ENCODE measurements at regions not wholly inside any gene's neighbourhood (a gene's known extent, or its start where the extent isn't known, plus 50 kb on each side); places are given as distances from the start of the nearest gene placed in this dataset.
A peak's percentile ranks its signal among the peaks of the same experiment; 100 is the strongest.

- POLR2A ChIA-PET (ENCODE audit: partially characterized antibody) = no interaction called here
- 83% methylated on average over 1 of the region's 1 CpG; no CpG with 5 or more reads in 1 of the 2 experiments for WGBS, 2 experiments (ENCODE audit: extremely low coverage in 1 of 2, insufficient coverage in 1 of 2, insufficient read length in 1 of 2, insufficient replicate concordance in 2 of 2, low coverage in 1 of 2, low lambda C conversion rate in 2 of 2, missing lambda C conversion rate in 1 of 2)
- CTCF ChIA-PET (ENCODE audit: partially characterized antibody) = no interaction called here
- no peak for TF ChIP-seq RBBP5 (IDR thresholded peaks at IDR 0.05; ENCODE audit: borderline replicate concordance, low read depth, low read length)
- no peak for TF ChIP-seq EP300 (IDR thresholded peaks at IDR 0.05; ENCODE audit: borderline replicate concordance in 1 of 2, low read depth in 2 of 2, low read length in 2 of 2)
- no peak for TF ChIP-seq GABPA (IDR thresholded peaks at IDR 0.05; ENCODE audit: borderline replicate concordance, insufficient read depth, low read length)
- TF ChIP-seq SRF (IDR thresholded peaks at IDR 0.05; ENCODE audit: low read depth, low read length) = no peak
- TF ChIP-seq TBP (IDR thresholded peaks at IDR 0.05; ENCODE audit: low read depth, low read length) = no peak
- TF ChIP-seq TAF1 (IDR thresholded peaks at IDR 0.05; ENCODE audit: low read depth, low read length) = no peak
- TF ChIP-seq KDM4A (IDR thresholded peaks at IDR 0.05; ENCODE audit: low read depth, low read length, severe bottlenecking) = no peak
- no peak for TF ChIP-seq RAD21 (IDR thresholded peaks at IDR 0.05 in 1 of 2, conservative IDR thresholded peaks at IDR 0.05 in 1 of 2; ENCODE audit: low read depth in 2 of 2, low read length in 2 of 2)
- no peak for TF ChIP-seq SP1 (IDR thresholded peaks at IDR 0.05; ENCODE audit: low read depth, low read length)
- TF ChIP-seq ATF2 (IDR thresholded peaks at IDR 0.05; ENCODE audit: low read length) = no peak
- TF ChIP-seq SUZ12 (IDR thresholded peaks at IDR 0.05; ENCODE audit: low read length) = no peak
- TF ChIP-seq EZH2 (IDR thresholded peaks at IDR 0.05; ENCODE audit: low read depth, low read length, severe bottlenecking) = no peak
These were observed 214.2 kb downstream of the SH2D4B start for GRCh38 chr10:80751940-80752339.

More at GRCh38 chr10:80751940-80752339, 214.2 kb downstream of the SH2D4B start:
- Histone ChIP-seq H3K4ac (replicated peaks; ENCODE audit: insufficient read length, low read depth, low read length) (no peak overlapping the region), H3K36me3 (ENCODE audit: control insufficient read depth in 2 of 4, insufficient read depth in 4 of 4, low read length in 3 of 4) (no peaks in the 10 kb centered on the region), H4K20me1 (replicated peaks in 1 of 2; ENCODE audit: control insufficient read depth in 1 of 2, insufficient read depth in 2 of 2, low read length in 2 of 2) (no peaks in the 10 kb centered on the region), H3K18ac (ENCODE audit: extremely low read depth, low read length) (no peak overlapping the region), H2BK5ac (ENCODE audit: low read depth, low read length) (no peak overlapping the region), H3K4me2 (ENCODE audit: insufficient read depth in 1 of 2, low read depth in 2 of 2, low read length in 2 of 2) (no peak overlapping the region), H3K79me2 (ENCODE audit: control insufficient read depth in 1 of 2, insufficient read depth in 2 of 2, low read length in 2 of 2) (no peaks in the 10 kb centered on the region), H3K27ac (ENCODE audit: low read depth, low read length) (no peak overlapping the region), H3K9me3 (ENCODE audit: insufficient read depth in 2 of 2, low read depth in 1 of 2, low read length in 1 of 2) (0 out of 4 replicates have a peak, but pooled peaks cover 0 to 2% of the 10 kb centered on the region in 2 experiments), H4K5ac (ENCODE audit: insufficient read length, low read depth, low read length) (no peak overlapping the region), H3K23ac (ENCODE audit: insufficient read length) (no peak overlapping the region), H2AFZ (ENCODE audit: low read length) (no peak overlapping the region), H2BK120ac (replicated peaks; ENCODE audit: low read depth, low read length) (no peak overlapping the region), H3K14ac (ENCODE audit: insufficient read length) (no peak overlapping the region), H3K79me1 (ENCODE audit: low read depth, low read length) (no peaks in the 10 kb centered on the region), H2BK12ac (ENCODE audit: low read depth, low read length) (no peak overlapping the region), H4K91ac (replicated peaks; ENCODE audit: insufficient read length, low read length) (peak overlapping the region; percentile 35), H2BK15ac (ENCODE audit: low read length) (no peak overlapping the region), H3K9ac (replicated peaks in 1 of 4; ENCODE audit: extremely low read depth in 1 of 4, low read depth in 3 of 4, low read length in 3 of 4) (no peak overlapping the region), H3K4me3 (ENCODE audit: extremely low read depth in 1 of 4, insufficient read depth in 2 of 4, low read depth in 3 of 4, low read length in 4 of 4) (no peak overlapping the region), H4K8ac (ENCODE audit: extremely low read depth, insufficient read depth, low read length) (no peak overlapping the region), H3K27me3 (replicated peaks in 1 of 4; ENCODE audit: control insufficient read depth in 3 of 4, extremely low read depth in 1 of 4, insufficient read depth in 3 of 4, low read length in 3 of 4) (no peaks in the 10 kb centered on the region), H2AK5ac (ENCODE audit: low read depth, low read length) (no peak overlapping the region), H3K56ac (replicated peaks; ENCODE audit: insufficient read length, low read depth, low read length) (no peak overlapping the region), H3K4me1 (replicated peaks in 1 of 4; ENCODE audit: control insufficient read depth in 3 of 4, insufficient read depth in 4 of 4, low read length in 3 of 4) (peaks cover 0 to 5% (median 2%) of the 10 kb centered on the region in 4 experiments; a peak in 3 of 7 replicates), H3K23me2 (ENCODE audit: low read depth, low read length) (no peaks in the 10 kb centered on the region), H2BK20ac (ENCODE audit: low read length) (0 out of 2 replicates have a peak overlapping the region, but pooled peaks have one; percentile 53)
- no peak for FAIRE-seq
- no peak for DNase-seq (ENCODE audit: low read depth in 1 of 2, low spot score in 2 of 2)
